GM23248 (cell line): ENCODE measurements at regions not wholly inside any gene's neighbourhood (a gene's known extent, or its start where the extent isn't known, plus 50 kb on each side); places are given as distances from the start of the nearest gene placed in this dataset.
"Not testable (repeated sequence)": the region's sequence is repeated elsewhere in the genome, so short reads cannot be mapped to it uniquely, and the experiment has no call there.

Experiments
- EZH2 ChIP-seq: fragments of 200-600 bp; sonication (generic); IDR thresholded peaks from 2 replicates; pipeline ENCODE4 v1.6.1; 2018; ENCODE audit warnings: antibody characterized with exemption, mild to moderate bottlenecking; ENCODE audit not compliant: insufficient read depth, poor library complexity, severe bottlenecking
- EZH2phosphoT487 ChIP-seq: fragments of 200-600 bp; sonication (generic); IDR thresholded peaks from 2 replicates; pipeline ENCODE4 v1.6.1; 2018; ENCODE audit warnings: antibody characterized with exemption, moderate library complexity, mild to moderate bottlenecking, low read depth; ENCODE audit not compliant: insufficient read depth

DNA sequence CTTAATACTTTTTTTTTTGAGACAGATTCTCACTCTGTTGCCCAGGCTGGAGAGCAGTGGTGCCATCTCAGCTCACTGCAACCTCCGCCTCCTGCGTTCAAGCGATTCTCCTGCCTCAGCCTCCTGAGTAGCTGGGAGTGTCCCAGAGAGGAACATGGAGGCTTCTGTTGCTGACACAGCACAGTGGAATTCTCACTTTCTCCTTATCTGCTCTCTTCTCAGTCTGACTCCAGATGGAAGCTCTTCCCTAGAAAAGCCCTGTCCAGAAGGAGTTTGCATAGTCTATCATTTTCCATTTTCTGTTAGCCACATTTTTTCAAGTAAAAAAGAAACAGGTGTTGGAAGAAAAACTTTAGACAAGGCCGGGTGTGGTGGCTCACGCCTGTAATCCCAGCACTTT is 98.5 kb upstream of the KIF26B start:
- not testable (repeated sequence) for TF ChIP-seq EZH2, EZH2phosphoT487
